AG10803 (cell line): ENCODE measurements at regions not wholly inside any gene's neighbourhood (a gene's known extent, or its start where the extent isn't known, plus 50 kb on each side); places are given as distances from the start of the nearest gene placed in this dataset.
A peak's percentile ranks its signal among the peaks of the same experiment; 100 is the strongest.

ENCODE experiments used
- DNase-seq: peaks from one replicate; pipeline ENCODE4 v3.0.0; 2010; ENCODE audit warnings: low read depth
- H3K4me3 ChIP-seq: 2 replicates; pipeline ENCODE4 v1.5.1; 2011; ENCODE audit warnings: mild to moderate bottlenecking, low read length, control low read depth
- CTCF ChIP-seq: conservative IDR thresholded peaks from 2 replicates; pipeline ENCODE4 v1.5.1; 2011; ENCODE audit warnings: mild to moderate bottlenecking, low read length, control low read depth, inconsistent platforms

GRCh38 chr7:24042028-24042427 lies 242.0 kb upstream of the NPY start:
- no peak for TF ChIP-seq CTCF
- no peak overlapping the region for H3K4me3 ChIP-seq
- DNase-seq, result no peak

- no peak for DNase-seq
- H3K4me3 ChIP-seq, result no peak overlapping the region
- TF ChIP-seq CTCF, result no peak
Observed at GRCh38 chr7:24049296-24049695, 234.7 kb upstream of the NPY start.

DNA sequence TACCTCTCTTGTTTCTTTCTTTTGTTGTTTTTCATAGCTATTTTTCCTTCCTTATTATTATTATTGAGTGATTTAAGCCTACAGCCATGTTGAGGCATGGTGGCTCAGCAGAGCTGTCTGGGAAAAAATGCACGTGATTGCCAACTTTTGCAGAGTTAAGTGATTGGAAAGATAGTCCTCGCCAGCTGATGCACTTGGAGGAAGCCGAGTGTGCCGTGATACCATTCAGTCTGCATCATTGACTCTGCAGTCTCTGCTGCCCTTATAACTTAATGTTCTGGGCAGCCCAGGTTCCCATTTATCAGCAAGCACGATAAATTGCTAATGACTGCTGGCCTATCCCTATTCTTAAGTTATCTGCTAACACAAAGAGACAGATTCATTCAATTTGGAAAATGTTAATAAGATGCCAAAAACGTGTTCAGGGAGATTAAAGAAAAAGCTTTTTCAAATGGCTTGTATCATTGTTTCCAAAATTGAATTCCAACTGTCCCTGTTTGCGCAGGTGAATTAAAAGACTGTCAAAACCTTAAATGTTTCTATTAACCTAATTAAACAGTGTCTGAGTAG lies 232.9 kb upstream of the NPY start:
- no peak for DNase-seq
- no peak for TF ChIP-seq CTCF

GRCh38 chr7:24051651-24052050 lies 232.3 kb upstream of the NPY start:
- no peak overlapping the region for H3K4me3 ChIP-seq
- TF ChIP-seq CTCF, result no peak
- DNase-seq, result no peak

More for the DNA sequence above, 232.9 kb upstream of the NPY start:
- no peak overlapping the region for H3K4me3 ChIP-seq

- no peak overlapping the region for H3K4me3 ChIP-seq
- DNase-seq, result peak; percentile 75
- TF ChIP-seq CTCF, result no peak
Observed at GRCh38 chr7:24052572-24053260, 231.3 kb upstream of the NPY start.

DNA sequence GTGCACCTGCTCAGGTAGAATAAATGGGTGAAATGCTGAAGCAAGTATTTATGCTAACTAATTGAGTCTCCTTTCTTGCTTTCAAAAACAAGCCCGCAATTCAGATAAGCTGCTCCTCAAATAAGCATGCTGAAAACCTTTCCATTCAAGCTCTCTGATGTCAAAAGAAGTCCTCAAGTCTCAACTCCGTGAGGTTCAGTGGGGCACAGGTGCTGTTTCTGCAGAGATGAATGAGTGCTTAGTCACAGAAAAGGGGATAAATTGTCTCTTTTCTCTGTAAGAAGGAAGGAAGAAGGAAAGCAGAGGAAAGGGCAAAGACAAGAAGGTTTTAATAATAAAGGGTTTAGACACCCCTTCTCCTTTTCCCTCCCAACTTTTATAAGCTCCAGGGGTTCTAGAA lies 229.8 kb upstream of the NPY start:
- TF ChIP-seq CTCF, result no peak
- no peak for DNase-seq
- H3K4me3 ChIP-seq, result no peak overlapping the region

DNA sequence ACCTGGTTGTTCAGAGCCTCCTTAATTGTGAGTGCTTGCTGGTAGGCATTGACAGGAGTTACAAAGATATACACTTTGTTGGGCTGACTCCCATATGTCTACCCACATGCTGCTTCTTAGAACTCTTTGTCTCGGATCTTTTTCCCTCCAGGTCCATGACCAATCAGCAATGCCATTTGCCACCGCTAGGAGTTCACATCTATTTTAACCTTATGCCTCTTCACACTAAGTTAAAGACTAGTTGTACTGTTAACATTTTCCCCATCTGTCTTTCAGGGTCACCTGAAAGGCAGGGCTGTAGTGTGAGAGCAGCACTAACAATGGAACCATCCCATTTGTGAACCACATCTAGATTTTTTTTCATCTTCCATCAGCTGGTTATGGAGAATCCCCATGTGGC lies 226.7 kb upstream of the NPY start:
- no peak overlapping the region for H3K4me3 ChIP-seq
- TF ChIP-seq CTCF, result no peak; the same call in 1 of the 2 replicates
- DNase-seq, result no peak
